H9 (cell line): ENCODE measurements at regions not wholly inside any gene's neighbourhood (a gene's known extent, or its start where the extent isn't known, plus 50 kb on each side); places are given as distances from the start of the nearest gene placed in this dataset.

Source experiments
- DNase-seq: peaks from one replicate; pipeline ENCODE4 v3.0.0-alpha.2; 2017
- H2AFZ ChIP-seq: one replicate; pipeline ENCODE4 v1.6.1; 2013; ENCODE audit warnings: mild to moderate bottlenecking, low read length, control low read depth, moderate library complexity
- H2AK5ac ChIP-seq: 2 replicates; pipeline ENCODE4 v1.6.1; 2013; ENCODE audit warnings: low read length, control low read depth, mixed read lengths; ENCODE audit not compliant: insufficient read length
- H2BK120ac ChIP-seq: one replicate; pipeline ENCODE4 v1.6.1; 2013; ENCODE audit warnings: low read depth, mild to moderate bottlenecking, low read length, control low read depth, inconsistent platforms; ENCODE audit not compliant: poor library complexity, severe bottlenecking
- H2BK12ac ChIP-seq: 2 replicates; pipeline ENCODE4 v1.6.1; 2013; ENCODE audit warnings: low read length, control low read depth, mixed read lengths, low read depth; ENCODE audit not compliant: insufficient read length
- H2BK15ac ChIP-seq: 2 replicates; pipeline ENCODE4 v1.6.1; 2013; ENCODE audit warnings: low read depth, low read length, control low read depth
- H2BK20ac ChIP-seq: one replicate; pipeline ENCODE4 v1.6.1; 2013; ENCODE audit warnings: low read depth, mild to moderate bottlenecking, low read length, control low read depth, inconsistent platforms; ENCODE audit not compliant: poor library complexity, severe bottlenecking
- H2BK5ac ChIP-seq: 2 replicates; pipeline ENCODE4 v1.6.1; 2013; ENCODE audit warnings: low read length, control low read depth, mixed read lengths; ENCODE audit not compliant: insufficient read length
- H3K14ac ChIP-seq: 2 replicates; pipeline ENCODE4 v1.6.1; 2013; ENCODE audit warnings: low read length, control low read depth; ENCODE audit not compliant: insufficient read depth
- H3K18ac ChIP-seq: 2 replicates; pipeline ENCODE4 v1.6.1; 2013; ENCODE audit warnings: low read depth, mild to moderate bottlenecking, mixed read lengths, low read length, control low read depth; ENCODE audit not compliant: insufficient read length
- H3K23ac ChIP-seq: 2 replicates; pipeline ENCODE4 v1.6.1; 2013; ENCODE audit warnings: low read length, control low read depth, mixed read lengths, low read depth; ENCODE audit not compliant: insufficient read length
- H3K23me2 ChIP-seq: 2 replicates; pipeline ENCODE4 v1.6.1; 2013; ENCODE audit warnings: low read depth, mild to moderate bottlenecking, mixed read lengths, low read length, control low read depth; ENCODE audit not compliant: insufficient read length, poor library complexity, severe bottlenecking
- H3K27ac ChIP-seq: 2 replicates; pipeline ENCODE4 v1.5.1; 2013; ENCODE audit warnings: low read length, control low read depth, mixed read lengths, low read depth; ENCODE audit not compliant: insufficient read length
- H3K27me3 ChIP-seq: 2 replicates; pipeline ENCODE4 v1.6.1; 2013; ENCODE audit warnings: low read length, control low read depth, inconsistent platforms; ENCODE audit not compliant: insufficient read depth
- H3K4ac ChIP-seq: 2 replicates; pipeline ENCODE4 v1.6.1; 2013; ENCODE audit warnings: low read depth, mild to moderate bottlenecking, control low read depth, inconsistent platforms, low read length, moderate library complexity
- H3K4me1 ChIP-seq: 2 replicates; pipeline ENCODE4 v1.6.1; 2013; ENCODE audit warnings: low read length, control low read depth, inconsistent platforms; ENCODE audit not compliant: insufficient read depth
- H3K4me2 ChIP-seq: 2 replicates; pipeline ENCODE4 v1.6.1; 2013; ENCODE audit warnings: low read length, control low read depth, mixed read lengths; ENCODE audit not compliant: insufficient read length, insufficient read depth
- H3K56ac ChIP-seq: 2 replicates; pipeline ENCODE4 v1.6.1; 2013; ENCODE audit warnings: low read depth, mild to moderate bottlenecking, mixed read lengths, low read length, control low read depth; ENCODE audit not compliant: insufficient read length
- H3K79me1 ChIP-seq: 2 replicates; pipeline ENCODE4 v1.6.1; 2013; ENCODE audit warnings: low read depth, mild to moderate bottlenecking, moderate library complexity, low read length, control low read depth, inconsistent platforms; ENCODE audit not compliant: insufficient read depth, poor library complexity, severe bottlenecking
- H3K79me2 ChIP-seq: 2 replicates; pipeline ENCODE4 v1.6.1; 2013; ENCODE audit warnings: low read length, control low read depth, inconsistent platforms; ENCODE audit not compliant: insufficient read depth
- H3K9ac ChIP-seq: 2 replicates; pipeline ENCODE4 v1.6.1; 2013; ENCODE audit warnings: low read length, control low read depth, mixed read lengths; ENCODE audit not compliant: insufficient read length; ENCODE audit errors: extremely low read depth
- H3K9me3 ChIP-seq: one replicate; pipeline ENCODE4 v1.6.1; 2013; ENCODE audit warnings: low read depth, low read length, inconsistent platforms; ENCODE audit not compliant: control insufficient read depth
- H3T11ph ChIP-seq: one replicate; pipeline ENCODE4 v1.6.1; 2013; ENCODE audit warnings: mild to moderate bottlenecking, low read length, control low read depth, inconsistent platforms
- H4K20me1 ChIP-seq: one replicate; pipeline ENCODE4 v1.6.1; 2013; ENCODE audit not compliant: control insufficient read depth, insufficient read length, insufficient read depth
- H4K5ac ChIP-seq: 2 replicates; pipeline ENCODE4 v1.6.1; 2013; ENCODE audit warnings: low read depth, mild to moderate bottlenecking, mixed read lengths, low read length, control low read depth; ENCODE audit not compliant: insufficient read length
- H4K8ac ChIP-seq: replicated peaks from 2 replicates; pipeline ENCODE4 v1.6.1; 2013; ENCODE audit warnings: low read length, control low read depth, mixed read lengths, low read depth; ENCODE audit not compliant: insufficient read length
- H4K91ac ChIP-seq: 2 replicates; pipeline ENCODE4 v1.6.1; 2013; ENCODE audit warnings: low read depth, mild to moderate bottlenecking, moderate library complexity, mixed read lengths, low read length, control low read depth; ENCODE audit not compliant: insufficient read length
- H3K27ac Mint-ChIP-seq, 3 experiments: 2 replicates in 2 of 3; 3 replicates in 1 of 3; pipeline ENCODE4 v1.8.0; 2020 to 2021; ENCODE audit warnings: mixed read lengths in 3 of 3, mild to moderate bottlenecking in 1 of 3, moderate library complexity in 1 of 3
- H3K27me3 Mint-ChIP-seq: 2 replicates; pipeline ENCODE4 v1.8.0; 2021; ENCODE audit warnings: low read depth, mild to moderate bottlenecking, moderate library complexity, mixed read lengths
- H3K36me3 Mint-ChIP-seq, 3 experiments: 2 replicates in 2 of 3; 3 replicates in 1 of 3; pipeline ENCODE4 v1.8.0; 2020 to 2021; ENCODE audit warnings: low read depth in 3 of 3, mixed read lengths in 3 of 3; ENCODE audit not compliant: insufficient read depth in 1 of 3
- H3K4me1 Mint-ChIP-seq, 2 experiments: 2 replicates each; pipeline ENCODE4 v1.8.0; 2020; ENCODE audit warnings: mixed read lengths in 2 of 2
- H3K4me3 Mint-ChIP-seq, 2 experiments: 2 replicates in 1 of 2; 3 replicates in 1 of 2; pipeline ENCODE4 v1.8.0; 2020 to 2021; ENCODE audit warnings: mild to moderate bottlenecking in 2 of 2, mixed read lengths in 2 of 2, moderate library complexity in 1 of 2
- H3K9me3 Mint-ChIP-seq, 2 experiments: 2 replicates in 1 of 2; 3 replicates in 1 of 2; pipeline ENCODE4 v1.8.0; 2020; ENCODE audit warnings: mild to moderate bottlenecking in 2 of 2, mixed read lengths in 2 of 2, moderate library complexity in 1 of 2
- CTCF ChIP-seq: fragments of 200-600 bp; sonication (generic); conservative IDR thresholded peaks from 3 replicates; pipeline ENCODE4 v1.8.0; 2021; ENCODE audit warnings: antibody characterized with exemption, mild to moderate bottlenecking
- WGBS: extraction: QIAGEN DNeasy Blood & Tissue Kit; methylation state at CpG from one replicate; pipeline ENCODE4 v1.1.7; 2013; ENCODE audit warnings: missing lambda C conversion rate, low lambda C conversion rate, mixed read lengths; ENCODE audit not compliant: insufficient read length; ENCODE audit errors: extremely low coverage; 5-methylcytosine and 5-hydroxymethylcytosine counted together

- no peak overlapping the region for H3K56ac ChIP-seq
- no peak overlapping the region for H3K9ac ChIP-seq
- H3K79me2 ChIP-seq = no peaks in the 10 kb centered on the region
- no peak overlapping the region for H4K5ac ChIP-seq
- no peak overlapping the region for H4K8ac ChIP-seq
- no peaks in the 10 kb centered on the region for H3K79me1 ChIP-seq
- H3K14ac ChIP-seq = no peak overlapping the region
- no peaks in the 10 kb centered on the region for H3K9me3 ChIP-seq
- no peaks in the 10 kb centered on the region for H4K20me1 ChIP-seq
- H3K27me3 ChIP-seq = no peaks in the 10 kb centered on the region
- no peak overlapping the region for H3K23ac ChIP-seq
- Mint-ChIP-seq H3K27me3 (peaks cover 31% of the 10 kb centered on the region), H3K9me3 (peaks cover 9 to 10% of the 10 kb centered on the region in 2 experiments), H3K4me3 (no peak overlapping the region), H3K27ac (no peak overlapping the region), H3K4me1 (peaks cover 10 to 19% of the 10 kb centered on the region in 2 experiments), H3K36me3 (peaks cover 0 to 13% (median 0%) of the 10 kb centered on the region in 3 experiments; a peak in 3 of 7 replicates)
- no peak overlapping the region for H2BK20ac ChIP-seq
- no peak overlapping the region for H4K91ac ChIP-seq
- no peak overlapping the region for H3K4me2 ChIP-seq
- H2BK15ac ChIP-seq = no peak overlapping the region
- no peak overlapping the region for H3K27ac ChIP-seq
- H2AFZ ChIP-seq = no peak overlapping the region
- H3K4ac ChIP-seq = no peak overlapping the region
- no peak overlapping the region for H2BK120ac ChIP-seq
- no peaks in the 10 kb centered on the region for H3K23me2 ChIP-seq
- no CpG with 5 or more reads among the region's 17 CpGs for WGBS
- no peak overlapping the region for H3T11ph ChIP-seq
- no peak overlapping the region for H2AK5ac ChIP-seq
- no peak overlapping the region for H3K18ac ChIP-seq
- no peak overlapping the region for H2BK12ac ChIP-seq
- no peaks in the 10 kb centered on the region for H3K4me1 ChIP-seq
- TF ChIP-seq CTCF = no peak
- H2BK5ac ChIP-seq = no peak overlapping the region
- DNase-seq = no peak
These were observed 103.2 kb downstream of the SOX1 start for GRCh38 chr13:112169941-112170822.
